ENCODE measurements at regions not wholly inside any gene's neighbourhood (a gene's known extent, or its start where the extent isn't known, plus 50 kb on each side); places are given as distances from the start of the nearest gene placed in this dataset.
"Not testable (repeated sequence)": the region's sequence is repeated elsewhere in the genome, so short reads cannot be mapped to it uniquely, and the experiment has no call there.

DNA sequence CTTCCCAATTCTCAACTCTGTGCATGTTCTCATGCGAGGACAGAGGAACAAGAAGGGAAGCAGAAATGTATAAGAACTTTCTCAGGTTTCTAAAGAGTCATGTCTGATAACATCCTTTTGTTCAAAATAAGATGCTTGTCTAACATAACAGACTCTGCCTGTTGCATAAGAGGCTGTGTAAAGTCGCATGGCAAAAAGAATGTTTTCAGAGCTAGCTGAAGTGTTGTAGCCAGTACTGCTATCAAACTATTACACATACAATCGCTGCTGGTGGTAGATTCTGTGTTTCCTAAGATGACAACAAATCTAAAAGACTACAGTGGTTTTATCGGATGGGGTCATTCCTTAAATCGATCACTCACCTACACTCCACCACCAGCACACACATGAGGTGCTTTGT lies 487.5 kb downstream of the IRS1 start:
- DNase-seq, result no peak

DNA sequence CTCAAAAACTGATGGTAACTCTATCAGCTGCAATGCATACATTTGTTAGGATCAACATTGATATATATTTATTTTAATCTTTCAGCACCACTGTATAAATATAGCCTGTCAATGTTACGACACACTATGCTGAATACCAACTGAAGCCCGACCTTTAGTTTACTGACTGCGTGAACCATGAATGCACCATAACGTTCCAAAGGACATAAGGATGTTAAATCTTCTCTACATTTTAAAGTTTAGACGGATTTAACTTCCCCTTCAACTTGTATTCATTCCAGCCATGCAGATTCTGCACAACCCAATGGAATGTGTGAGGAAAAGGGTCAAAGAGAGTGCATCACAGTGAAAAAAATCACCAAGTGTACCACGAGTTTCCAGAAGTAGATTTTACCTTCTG lies 489.5 kb downstream of the IRS1 start:
- DNase-seq, result no peak

DNA sequence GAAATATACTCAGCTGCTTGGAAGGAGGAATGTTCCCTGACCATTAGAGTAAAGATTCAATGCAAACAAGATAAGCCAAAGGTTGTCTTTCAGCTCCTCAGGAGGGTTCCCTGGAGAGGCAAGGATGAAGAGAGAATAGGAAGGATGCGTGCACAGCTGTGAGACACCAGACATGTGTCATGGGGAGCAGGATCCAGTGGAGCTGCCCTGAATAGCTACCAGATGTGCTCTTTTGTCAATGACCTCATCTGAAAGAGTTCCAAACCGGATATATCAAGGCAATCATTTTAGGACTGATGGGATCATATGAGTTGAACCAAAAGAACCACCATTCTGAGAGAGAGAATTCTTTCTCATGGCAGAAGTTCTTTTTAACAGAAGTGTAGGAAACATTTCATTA lies 490.6 kb downstream of the IRS1 start:
- no peak for DNase-seq

GRCh38 chr2:226308323-226308680 lies 491.3 kb downstream of the IRS1 start:
- DNase-seq, result no peak

- no peak for DNase-seq
These were observed 491.9 kb downstream of the IRS1 start for GRCh38 chr2:226307487-226308322.

- no peak for DNase-seq
These were observed 492.7 kb downstream of the IRS1 start for GRCh38 chr2:226306969-226307368.

- no peak for DNase-seq
These were observed 495.3 kb downstream of the IRS1 start for GRCh38 chr2:226304308-226304707.

GRCh38 chr2:226303707-226304106 lies 495.9 kb downstream of the IRS1 start:
- DNase-seq, result no peak

DNA sequence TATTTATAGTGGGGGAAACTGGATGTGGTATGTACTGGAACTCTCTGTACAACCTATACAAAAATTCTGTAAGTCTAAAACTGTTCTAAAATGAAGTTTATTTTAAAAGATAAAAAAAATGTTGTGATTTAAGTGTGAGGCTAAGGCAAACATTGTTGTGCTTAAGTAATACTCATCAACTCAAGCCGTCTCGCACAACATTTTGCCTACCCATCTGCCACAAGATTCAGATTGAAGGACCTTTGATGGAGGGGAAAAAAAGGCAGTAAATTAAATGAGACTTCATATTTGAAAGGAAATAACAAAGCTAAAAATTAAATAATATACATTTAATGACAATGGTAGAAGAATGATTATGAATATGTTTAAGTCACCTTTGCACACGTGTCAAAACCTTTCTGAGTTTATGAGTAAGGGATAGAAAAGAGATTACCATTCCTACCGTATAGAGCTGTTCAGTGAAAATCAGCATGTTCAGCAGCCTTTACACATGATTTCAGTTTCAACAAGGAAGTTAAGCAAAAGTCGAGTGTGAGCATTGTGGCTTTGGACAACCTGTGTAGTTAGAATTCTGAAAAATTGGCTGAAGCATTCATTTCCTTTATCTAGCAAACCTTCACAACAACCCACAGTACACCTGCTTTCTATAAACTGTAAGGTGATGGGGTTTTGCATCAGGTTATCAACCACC lies 499.3 kb downstream of the IRS1 start:
- DNase-seq, result no peak

DNA sequence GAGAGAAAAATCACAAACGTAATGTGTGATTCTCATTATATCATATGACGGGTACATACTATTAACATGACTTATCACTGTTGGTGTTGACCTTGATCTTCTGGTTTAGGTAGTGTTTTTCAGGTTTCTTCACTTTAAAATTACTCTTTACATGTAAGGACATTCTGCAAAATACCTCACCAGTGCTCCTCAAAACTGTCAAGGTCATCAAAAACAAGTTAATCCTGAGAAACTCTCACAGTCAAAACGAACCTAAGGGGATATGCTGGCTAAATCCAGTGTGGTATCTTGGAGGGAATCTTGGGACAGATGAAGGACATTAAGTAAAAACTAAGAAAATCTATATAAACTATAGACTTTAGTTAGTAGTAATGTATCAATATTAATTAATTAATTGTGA lies 499.8 kb downstream of the IRS1 start:
- no peak for DNase-seq

GRCh38 chr2:226295681-226296080 lies 503.9 kb downstream of the IRS1 start:
- DNase-seq, result peak; percentile 62

GRCh38 chr2:226295123-226295522 lies 504.5 kb downstream of the IRS1 start:
- peak; percentile 68 for DNase-seq

DNA sequence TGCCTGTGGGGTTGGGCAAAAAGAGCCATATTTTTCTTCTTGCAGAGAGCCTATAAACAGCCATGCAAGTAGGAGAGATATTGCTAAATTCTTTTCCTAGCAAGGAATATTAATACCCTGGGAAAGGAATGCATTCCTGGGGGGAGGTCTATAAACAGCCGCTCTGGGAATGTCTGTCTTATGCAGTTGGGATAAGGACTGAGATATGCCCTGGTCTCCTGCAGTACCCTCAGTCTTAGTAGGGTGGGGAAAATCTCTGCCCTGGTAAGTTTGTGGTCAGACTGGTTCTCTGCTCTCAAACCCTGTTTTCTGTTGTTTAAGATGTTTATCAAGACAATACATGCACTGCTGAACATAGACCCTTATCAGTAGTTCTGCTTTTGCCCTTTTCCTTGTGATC lies 508.3 kb downstream of the IRS1 start:
- not testable (repeated sequence) for DNase-seq

GRCh38 chr2:226286916-226287315 lies 512.7 kb downstream of the IRS1 start:
- no peak for DNase-seq

- no peak for DNase-seq
These were observed 515.8 kb downstream of the IRS1 start for GRCh38 chr2:226283796-226284195.

DNA sequence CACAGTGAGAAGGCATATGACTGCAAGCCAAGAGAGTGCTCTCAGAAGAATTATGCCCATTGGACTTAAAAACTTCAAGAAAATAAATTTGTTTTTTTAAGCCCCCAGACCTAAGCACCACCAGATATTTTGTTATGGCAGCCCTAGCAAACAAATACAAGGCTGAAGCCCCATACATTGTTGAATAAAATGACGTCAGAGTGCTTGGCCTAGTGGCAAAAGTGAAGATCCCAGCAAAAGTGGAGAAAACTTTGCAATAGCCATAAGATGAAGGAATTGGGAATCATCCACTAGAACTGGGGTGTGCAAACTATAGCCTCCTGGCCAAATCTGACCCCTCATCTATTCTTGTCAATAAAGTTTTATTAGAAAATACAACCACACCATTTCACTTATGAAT lies 517.5 kb downstream of the IRS1 start:
- DNase-seq, result no peak

- not testable (repeated sequence) for DNase-seq
These were observed 519.5 kb downstream of the IRS1 start for GRCh38 chr2:226280136-226280535.

GRCh38 chr2:226275215-226275614 lies 524.4 kb downstream of the IRS1 start:
- DNase-seq, result no peak

DNA sequence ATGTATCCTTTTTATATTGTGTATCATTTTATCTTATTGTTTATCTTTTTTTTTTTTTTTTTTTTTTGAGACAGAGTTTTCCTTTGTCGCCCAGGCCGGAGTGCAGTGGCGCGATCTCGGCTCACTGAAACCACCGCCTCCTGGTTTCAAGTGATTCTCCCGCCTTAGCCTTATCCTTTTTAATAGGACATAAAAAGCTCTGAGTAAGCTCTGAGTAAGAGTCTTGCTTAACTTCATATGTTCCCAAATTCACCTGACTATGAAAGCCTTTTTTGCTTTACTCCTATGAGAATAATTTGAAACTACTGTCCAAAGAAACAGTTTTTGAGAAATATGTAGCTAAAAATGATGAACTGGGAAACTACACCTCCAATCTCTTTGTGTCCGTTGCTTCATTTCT lies 525.5 kb downstream of the IRS1 start:
- no peak for DNase-seq

GRCh38 chr2:226273440-226273839 lies 526.2 kb downstream of the IRS1 start:
- DNase-seq, result no peak

GRCh38 chr2:226272435-226272834 lies 527.2 kb downstream of the IRS1 start:
- no peak for DNase-seq

GRCh38 chr2:226270285-226271058 lies 529.1 kb downstream of the IRS1 start:
- DNase-seq, result no peak

- DNase-seq, result no peak
These were observed 531.9 kb downstream of the IRS1 start for GRCh38 chr2:226267516-226268289.
